ELR (cell line): ENCODE measurements at regions not wholly inside any gene's neighbourhood (a gene's known extent, or its start where the extent isn't known, plus 50 kb on each side); places are given as distances from the start of the nearest gene placed in this dataset.
A peak's percentile ranks its signal among the peaks of the same experiment; 100 is the strongest.

Source experiments
- DNase-seq: peaks from one replicate; pipeline ENCODE4 v3.0.0-alpha.2; 2015; ENCODE audit warnings: low read depth

GRCh38 chr9:82320566-82320965, 332.0 kb downstream of the SPATA31D1 start:
- no peak for DNase-seq

GRCh38 chr9:82325907-82326306, 337.3 kb downstream of the SPATA31D1 start:
- no peak for DNase-seq

- no peak for DNase-seq
Observed at GRCh38 chr9:82327641-82328040, 339.1 kb downstream of the SPATA31D1 start.

- DNase-seq, result no peak
Observed at GRCh38 chr9:82331079-82331478, 342.5 kb downstream of the SPATA31D1 start.

- peak; percentile 67 for DNase-seq
Observed at GRCh38 chr9:82332018-82332773, 343.6 kb downstream of the SPATA31D1 start.

- peak; percentile 29 for DNase-seq
Observed at GRCh38 chr9:82332774-82333152, 344.2 kb downstream of the SPATA31D1 start.

- DNase-seq, result peak; percentile 34
Observed at GRCh38 chr9:82333671-82334070, 345.1 kb downstream of the SPATA31D1 start.

DNA sequence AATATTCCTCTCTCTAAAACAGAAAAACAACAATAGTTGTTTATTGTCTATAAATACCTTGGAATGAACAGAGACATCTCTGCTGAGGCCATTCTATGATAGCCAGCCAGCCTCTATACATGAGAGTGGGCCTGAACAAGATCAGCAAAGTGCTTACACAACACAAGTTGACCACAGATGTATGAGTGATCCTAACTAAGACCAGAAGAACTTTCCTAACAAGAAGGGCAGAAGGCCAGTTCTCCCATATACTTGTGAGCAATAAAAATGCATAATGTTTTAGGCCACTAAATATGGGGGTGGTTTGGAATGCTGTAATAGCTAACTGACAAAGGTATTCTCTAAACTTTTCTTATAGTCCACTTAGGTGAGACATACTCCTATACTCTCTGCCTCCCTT, 345.7 kb downstream of the SPATA31D1 start:
- DNase-seq, result peak; percentile 20

- no peak for DNase-seq
Observed at GRCh38 chr9:82337351-82337750, 348.8 kb downstream of the SPATA31D1 start.

GRCh38 chr9:82342046-82342445, 353.5 kb downstream of the SPATA31D1 start:
- no peak for DNase-seq

DNA sequence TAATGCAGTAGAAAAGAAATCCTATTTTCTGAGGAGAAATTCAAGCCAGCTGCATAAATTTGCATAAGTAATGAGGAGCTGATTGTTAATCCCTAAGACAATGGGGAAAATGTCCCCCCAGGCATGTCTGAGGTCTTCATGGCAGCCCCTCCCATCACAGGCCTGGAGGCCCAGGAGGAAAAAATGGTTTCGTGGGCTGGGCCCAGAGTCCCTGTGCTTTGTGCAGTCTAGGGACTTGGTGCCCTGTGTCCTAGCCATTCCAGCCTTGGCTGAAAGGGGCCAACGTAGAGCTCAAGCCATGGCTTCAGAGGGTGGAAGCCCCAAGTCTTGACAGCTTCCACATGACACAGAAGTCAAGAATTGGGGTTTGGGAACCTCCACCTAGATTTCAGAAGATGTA, 357.5 kb downstream of the SPATA31D1 start:
- no peak for DNase-seq

GRCh38 chr9:82353631-82354278, 365.2 kb downstream of the SPATA31D1 start:
- DNase-seq, result no peak

DNA sequence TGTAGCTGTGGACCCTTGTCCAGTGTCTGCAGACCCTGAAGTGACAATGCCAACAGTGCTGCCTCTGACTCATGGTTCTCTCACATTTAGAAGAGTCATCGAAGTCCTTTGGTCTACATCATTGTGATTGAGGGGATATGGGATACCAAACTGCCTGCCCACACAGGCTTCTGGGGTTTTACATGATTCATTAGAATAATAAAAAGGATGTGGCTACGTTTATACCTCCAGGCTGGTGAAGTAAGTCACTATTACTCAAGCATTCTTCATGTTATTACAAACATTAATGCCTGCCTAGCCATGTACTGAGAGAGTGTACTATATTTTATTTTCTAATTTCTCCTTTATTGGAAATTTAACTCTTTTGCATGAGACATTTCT, 365.7 kb downstream of the SPATA31D1 start:
- DNase-seq, result peak; percentile 82

DNA sequence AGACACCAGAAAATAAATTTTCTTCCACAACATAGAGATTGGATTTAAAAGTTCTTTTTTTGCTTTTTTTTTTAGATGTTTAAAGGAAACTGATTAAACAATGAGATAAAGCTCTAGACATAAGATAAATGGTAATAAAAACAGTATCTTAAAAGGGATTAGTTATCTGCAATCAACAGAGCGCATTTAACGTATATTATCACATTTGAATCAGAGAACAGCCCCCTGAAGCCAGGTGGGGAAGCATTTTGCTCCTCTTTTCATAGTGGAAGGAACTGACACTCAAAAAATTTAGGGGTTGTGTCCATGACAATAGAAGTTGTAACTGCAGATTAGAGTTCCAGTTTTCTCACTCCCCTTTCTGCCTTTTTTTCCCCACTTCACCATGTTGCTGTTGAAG, 367.6 kb downstream of the SPATA31D1 start:
- no peak for DNase-seq

- DNase-seq, result no peak
Observed at GRCh38 chr9:82356871-82357270, 368.3 kb downstream of the SPATA31D1 start.

DNA sequence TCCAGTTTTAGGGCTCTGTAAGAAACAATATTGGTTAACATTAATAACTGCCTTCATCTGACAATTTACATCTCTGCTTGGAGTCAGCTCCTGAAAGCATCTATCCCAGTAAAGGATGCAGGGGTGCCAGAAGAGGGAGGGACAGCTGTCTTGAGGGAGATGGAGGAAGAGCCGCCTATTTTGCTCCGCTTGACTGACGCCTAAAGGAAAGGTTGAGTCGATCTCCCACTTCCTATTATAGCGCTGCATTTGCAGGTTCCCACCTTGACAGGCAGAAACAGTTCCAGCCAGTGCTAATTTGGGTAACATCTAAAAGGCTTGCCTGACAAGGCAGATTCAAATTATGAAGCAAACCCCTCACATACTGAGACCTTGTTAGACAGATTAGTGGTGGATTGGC, 374.6 kb downstream of the SPATA31D1 start:
- DNase-seq, result no peak

DNA sequence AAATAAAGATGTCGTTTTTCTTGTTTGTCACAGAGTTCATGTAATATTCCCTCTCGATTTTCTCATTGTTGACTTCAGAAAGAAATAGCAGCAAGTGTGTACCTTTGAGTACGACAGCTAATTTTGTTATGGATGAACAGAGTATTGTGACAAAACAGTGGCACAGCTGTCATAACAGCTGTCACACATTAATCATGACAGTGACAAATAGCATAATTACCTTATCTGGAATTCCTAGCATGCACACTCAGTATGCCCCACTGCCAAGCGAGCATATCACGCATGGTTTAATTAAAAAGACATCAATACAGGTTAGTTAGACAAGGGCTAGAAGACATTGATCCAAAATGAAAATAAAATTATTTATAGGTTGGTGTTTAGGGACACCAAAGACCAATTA, 375.1 kb downstream of the SPATA31D1 start:
- no peak for DNase-seq

- DNase-seq, result no peak
Observed at GRCh38 chr9:82367016-82367415, 378.4 kb downstream of the SPATA31D1 start.

- DNase-seq, result no peak
Observed at GRCh38 chr9:82367929-82368328, 379.4 kb downstream of the SPATA31D1 start.

DNA sequence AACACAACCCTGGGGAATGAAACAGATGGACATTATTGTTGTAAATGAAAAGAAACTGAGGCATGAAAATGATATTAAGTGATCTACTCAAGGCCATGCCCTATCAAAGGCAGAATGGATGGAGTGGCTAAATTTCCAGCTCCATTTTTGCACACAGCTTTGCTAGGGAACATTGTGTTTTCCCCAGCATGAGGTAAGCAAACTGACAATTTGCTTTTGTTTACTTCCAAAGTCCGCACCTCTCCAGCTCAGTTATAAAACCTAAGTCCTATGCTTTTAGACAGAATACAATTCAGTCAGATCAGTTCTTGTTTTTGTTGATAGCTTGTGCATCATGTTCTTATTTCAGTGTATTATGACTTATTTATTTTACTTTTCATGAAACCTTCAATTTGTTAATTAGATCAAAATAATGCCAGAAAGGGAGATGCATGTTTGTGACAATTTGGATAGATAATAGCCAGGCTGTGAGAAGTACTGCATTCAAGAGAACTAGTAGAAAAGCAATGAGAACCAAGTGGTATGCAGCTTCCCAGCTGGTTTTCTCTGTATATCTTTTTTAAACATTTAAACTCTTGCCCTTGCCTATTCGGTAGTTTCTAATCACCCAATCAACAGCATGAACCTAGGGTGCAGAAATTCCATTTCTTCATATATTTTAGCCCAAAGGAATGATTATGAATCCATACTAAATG, 380.8 kb downstream of the SPATA31D1 start:
- DNase-seq, result no peak

GRCh38 chr9:82375041-82375440, 386.5 kb downstream of the SPATA31D1 start:
- DNase-seq, result no peak

- no peak for DNase-seq
Observed at GRCh38 chr9:82376677-82377232, 388.2 kb downstream of the SPATA31D1 start.
